Esophagus muscularis mucosa (tissue), 4 donors: ENCODE measurements at regions not wholly inside any gene's neighbourhood (a gene's known extent, or its start where the extent isn't known, plus 50 kb on each side); places are given as distances from the start of the nearest gene placed in this dataset.

Experiments used
- DNase-seq: peaks from one replicate; pipeline ENCODE4 v3.0.0-alpha.2; 2017; ENCODE audit errors: extremely low spot score
- H3K27ac ChIP-seq, 4 donors: fragments of 200-600 bp; sonication (generic); replicated peaks in 1 of 4; 1 replicate in 3 of 4; 2 replicates in 1 of 4; pipeline ENCODE4 v1.5.1; 2016 to 2019; ENCODE audit warnings: mild to moderate bottlenecking in 1 of 4
- H3K27me3 ChIP-seq, 4 donors: fragments of 200-600 bp; sonication (generic); one replicate each; pipeline versions ENCODE4 v1.5.1 to v1.6.0; 2016 to 2019
- H3K36me3 ChIP-seq, 4 donors: fragments of 200-600 bp; sonication (generic); one replicate each; pipeline ENCODE4 v1.5.1; 2016 to 2019
- H3K4me1 ChIP-seq, 4 donors: fragments of 200-600 bp; sonication (generic); one replicate each; pipeline ENCODE4 v1.5.1; 2016 to 2019
- H3K4me3 ChIP-seq, 4 donors: fragments of 200-600 bp; sonication (generic); 1 replicate in 2 of 4; 2 replicates in 2 of 4; pipeline ENCODE4 v1.5.1; 2016 to 2019; ENCODE audit warnings: mild to moderate bottlenecking in 4 of 4, moderate library complexity in 1 of 4
- H3K9me3 ChIP-seq, 4 donors: fragments of 200-600 bp; sonication (generic); 1 replicate in 3 of 4; 2 replicates in 1 of 4; pipeline ENCODE4 v1.5.1; 2016 to 2019
- EP300 ChIP-seq: sonication (generic); formaldehyde crosslinking; IDR thresholded peaks from one replicate; pipeline ENCODE4 v1.6.1; 2017; ENCODE audit warnings: antibody characterized with exemption
- POLR2A ChIP-seq: fragments of 450-650 bp; IDR thresholded peaks from one replicate; pipeline ENCODE4 v1.6.1; 2017; ENCODE audit warnings: antibody characterized with exemption, moderate library complexity, mild to moderate bottlenecking, low read depth
- POLR2AphosphoS5 ChIP-seq, 2 donors: sonication (generic); formaldehyde crosslinking; IDR thresholded peaks; one replicate each; pipeline ENCODE4 v1.6.1; 2017; ENCODE audit warnings: antibody characterized with exemption in 2 of 2
- WGBS: methylation state at CpG from one replicate; pipeline ENCODE4 v1.1.5; 2018; 5-methylcytosine and 5-hydroxymethylcytosine counted together
- intact Hi-C: fragments of 100-400 bp; cut with DNase I; formaldehyde crosslinking; loops from one replicate; pipeline ENCODE4 v1.15.1; 2023
- TF ChIP-seq, protein P1 (sequence below), 3 experiments: fragments of 200-600 bp in 2 of 3; fragments of 450-650 bp in 1 of 3; sonication (generic) in 2 of 3; IDR thresholded peaks; one replicate each; pipeline ENCODE4 v1.5.1; 2017 to 2019; ENCODE audit warnings: antibody characterized with exemption in 3 of 3, mild to moderate bottlenecking in 2 of 3, moderate library complexity in 1 of 3

DNA sequence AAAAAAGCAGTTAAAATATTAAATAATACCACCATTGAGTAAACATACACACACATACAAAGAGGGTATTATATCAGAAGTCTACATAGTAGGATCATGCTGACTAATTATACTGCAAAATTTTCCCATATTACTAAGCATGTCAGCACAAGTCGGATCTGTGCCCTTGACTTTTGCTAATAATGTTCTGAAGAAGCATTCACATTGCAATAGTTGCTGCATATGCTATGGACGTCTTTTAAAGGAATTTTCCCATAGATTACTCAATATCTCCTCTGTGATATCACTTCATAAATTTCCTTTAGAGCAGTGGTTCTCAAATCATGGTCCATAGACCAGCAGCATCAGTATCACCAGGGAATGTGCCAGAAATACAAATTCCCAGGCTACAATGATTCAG is 110.9 kb upstream of the NUDT7 start:
- peak; percentile 2 for DNase-seq
- H3K27ac ChIP-seq = no peak overlapping the region
- WGBS = 76% methylated on average over 2 of the region's 2 CpGs
- no peaks in the 10 kb centered on the region for H3K36me3 ChIP-seq
- no peak overlapping the region for H3K4me3 ChIP-seq
- TF ChIP-seq POLR2A (no peak), POLR2AphosphoS5 (IDR thresholded peaks at IDR 0.05) (no peak), EP300 (no peak)
- TF ChIP-seq, protein P1, sequence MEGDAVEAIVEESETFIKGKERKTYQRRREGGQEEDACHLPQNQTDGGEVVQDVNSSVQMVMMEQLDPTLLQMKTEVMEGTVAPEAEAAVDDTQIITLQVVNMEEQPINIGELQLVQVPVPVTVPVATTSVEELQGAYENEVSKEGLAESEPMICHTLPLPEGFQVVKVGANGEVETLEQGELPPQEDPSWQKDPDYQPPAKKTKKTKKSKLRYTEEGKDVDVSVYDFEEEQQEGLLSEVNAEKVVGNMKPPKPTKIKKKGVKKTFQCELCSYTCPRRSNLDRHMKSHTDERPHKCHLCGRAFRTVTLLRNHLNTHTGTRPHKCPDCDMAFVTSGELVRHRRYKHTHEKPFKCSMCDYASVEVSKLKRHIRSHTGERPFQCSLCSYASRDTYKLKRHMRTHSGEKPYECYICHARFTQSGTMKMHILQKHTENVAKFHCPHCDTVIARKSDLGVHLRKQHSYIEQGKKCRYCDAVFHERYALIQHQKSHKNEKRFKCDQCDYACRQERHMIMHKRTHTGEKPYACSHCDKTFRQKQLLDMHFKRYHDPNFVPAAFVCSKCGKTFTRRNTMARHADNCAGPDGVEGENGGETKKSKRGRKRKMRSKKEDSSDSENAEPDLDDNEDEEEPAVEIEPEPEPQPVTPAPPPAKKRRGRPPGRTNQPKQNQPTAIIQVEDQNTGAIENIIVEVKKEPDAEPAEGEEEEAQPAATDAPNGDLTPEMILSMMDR (IDR thresholded peaks at IDR 0.05) = no peak
- H3K4me1 ChIP-seq = no peaks in the 10 kb centered on the region
- no peaks in the 10 kb centered on the region for H3K27me3 ChIP-seq
- intact Hi-C loops = no loop called here
- no peaks in the 10 kb centered on the region for H3K9me3 ChIP-seq

GRCh38 chr16:77612596-77612995 is 109.7 kb upstream of the NUDT7 start:
- no peak for DNase-seq
- WGBS = 57% methylated on average over 3 of the region's 3 CpGs
- TF ChIP-seq, protein P1 (IDR thresholded peaks at IDR 0.05) = no peak
- TF ChIP-seq POLR2A (no peak), EP300 (no peak), POLR2AphosphoS5 (IDR thresholded peaks at IDR 0.05) (no peak)
- Histone ChIP-seq H3K4me3 (no peak overlapping the region), H3K4me1 (no peaks in the 10 kb centered on the region), H3K27me3 (no peaks in the 10 kb centered on the region), H3K9me3 (no peaks in the 10 kb centered on the region), H3K27ac (no peak overlapping the region), H3K36me3 (no peaks in the 10 kb centered on the region)
- intact Hi-C loops = no loop called here

- Histone ChIP-seq H3K27me3 (peaks cover 0 to 2% (median 0%) of the 10 kb centered on the region in 4 donors), H3K4me1 (no peaks in the 10 kb centered on the region), H3K27ac (no peak overlapping the region), H3K4me3 (no peak overlapping the region), H3K9me3 (no peaks in the 10 kb centered on the region), H3K36me3 (no peaks in the 10 kb centered on the region)
- intact Hi-C loops = no loop called here
- DNase-seq = peak; percentile 47
- TF ChIP-seq POLR2A = no peak
- TF ChIP-seq EP300 = no peak
- TF ChIP-seq, protein P1 (IDR thresholded peaks at IDR 0.05) = no peak
- TF ChIP-seq POLR2AphosphoS5 (IDR thresholded peaks at IDR 0.05) = no peak
- 49% methylated on average over 2 of the region's 2 CpGs for WGBS
Measured at GRCh38 chr16:77613095-77613494, 109.2 kb upstream of the NUDT7 start.

- peak; percentile 64 for DNase-seq
- Histone ChIP-seq H3K9me3 (no peaks in the 10 kb centered on the region), H3K36me3 (no peaks in the 10 kb centered on the region), H3K4me1 (no peaks in the 10 kb centered on the region), H3K27ac (no peak overlapping the region), H3K4me3 (no peak overlapping the region), H3K27me3 (peaks cover 0 to 10% (median 0%) of the 10 kb centered on the region in 4 donors)
- 90% methylated on average over 3 of the region's 3 CpGs for WGBS
- intact Hi-C loops = no loop called here
- TF ChIP-seq POLR2A = no peak
- TF ChIP-seq, protein P1 (IDR thresholded peaks at IDR 0.05) = no peak
- no peak for TF ChIP-seq POLR2AphosphoS5 (IDR thresholded peaks at IDR 0.05)
Measured at GRCh38 chr16:77617553-77617952, 104.8 kb upstream of the NUDT7 start.

DNA sequence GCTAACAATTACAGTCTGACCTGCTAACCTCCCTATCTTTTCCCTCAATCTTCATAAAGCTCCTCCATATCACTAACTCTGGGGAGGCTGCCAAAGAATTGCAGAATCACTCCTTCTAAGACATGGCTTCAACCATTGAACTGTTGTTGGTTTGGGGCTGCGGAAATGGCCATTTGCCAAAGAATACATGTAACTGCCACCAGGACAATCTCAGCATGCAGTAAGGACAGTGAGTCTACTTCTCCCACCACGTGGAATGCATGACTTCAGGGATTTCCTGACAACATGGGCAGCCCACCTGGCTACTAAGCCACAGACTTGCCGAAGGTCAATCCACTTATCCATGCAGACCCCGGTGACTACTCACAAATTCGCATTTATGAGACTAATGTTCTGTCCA is 104.3 kb upstream of the NUDT7 start:
- Histone ChIP-seq H3K9me3 (no peaks in the 10 kb centered on the region), H3K27me3 (peaks cover 0 to 10% (median 0%) of the 10 kb centered on the region in 4 donors), H3K4me1 (no peaks in the 10 kb centered on the region), H3K27ac (no peak overlapping the region), H3K4me3 (no peak overlapping the region), H3K36me3 (no peaks in the 10 kb centered on the region)
- intact Hi-C loops = no loop called here
- whole genome bisulfite sequencing = 65% methylated on average over 5 of the region's 5 CpGs
- peak; percentile 62 for DNase-seq
- TF ChIP-seq, protein P1 (IDR thresholded peaks at IDR 0.05) = no peak
- TF ChIP-seq POLR2AphosphoS5 (IDR thresholded peaks at IDR 0.05) = no peak
- no peak for TF ChIP-seq POLR2A
- no peak for TF ChIP-seq EP300
